ACC112 (cell line): ENCODE measurements at regions not wholly inside any gene's neighbourhood (a gene's known extent, or its start where the extent isn't known, plus 50 kb on each side); places are given as distances from the start of the nearest gene placed in this dataset.

ENCODE experiments used
- H2AFZ ChIP-seq: fragments of 200-600 bp; sonication (generic); one replicate; pipeline ENCODE4 v1.6.0; 2017; ENCODE audit warnings: antibody characterized with exemption, low read length; ENCODE audit not compliant: unreplicated experiment
- H3K27ac ChIP-seq: fragments of 200-600 bp; sonication (generic); 2 replicates; pipeline ENCODE4 v1.5.1; 2014; ENCODE audit warnings: low read depth, mild to moderate bottlenecking, antibody characterized with exemption, low read length, moderate library complexity
- H3K27me3 ChIP-seq: fragments of 200-600 bp; sonication (generic); 2 replicates; pipeline ENCODE4 v1.6.1; 2014; ENCODE audit warnings: mild to moderate bottlenecking, antibody characterized with exemption, low read length, moderate library complexity, mixed read lengths; ENCODE audit not compliant: insufficient read depth
- H3K36me3 ChIP-seq: fragments of 200-600 bp; sonication (generic); 2 replicates; pipeline ENCODE4 v1.6.1; 2016; ENCODE audit warnings: mild to moderate bottlenecking, antibody characterized with exemption, low read length, moderate library complexity, mixed read lengths; ENCODE audit not compliant: insufficient read depth
- H3K4me1 ChIP-seq: fragments of 200-600 bp; sonication (generic); one replicate; pipeline ENCODE4 v1.6.1; 2016; ENCODE audit warnings: low read length, mixed read lengths; ENCODE audit not compliant: insufficient read depth, unreplicated experiment, control insufficient read depth
- H3K4me3 ChIP-seq: fragments of 200-600 bp; sonication (generic); 2 replicates; pipeline ENCODE4 v1.5.1; 2014; ENCODE audit warnings: mild to moderate bottlenecking, low read depth, low read length
- H3K79me2 ChIP-seq: fragments of 200-600 bp; sonication (generic); one replicate; pipeline ENCODE4 v1.6.0; 2016; ENCODE audit warnings: low read length; ENCODE audit not compliant: control insufficient read depth, unreplicated experiment, insufficient read depth

DNA sequence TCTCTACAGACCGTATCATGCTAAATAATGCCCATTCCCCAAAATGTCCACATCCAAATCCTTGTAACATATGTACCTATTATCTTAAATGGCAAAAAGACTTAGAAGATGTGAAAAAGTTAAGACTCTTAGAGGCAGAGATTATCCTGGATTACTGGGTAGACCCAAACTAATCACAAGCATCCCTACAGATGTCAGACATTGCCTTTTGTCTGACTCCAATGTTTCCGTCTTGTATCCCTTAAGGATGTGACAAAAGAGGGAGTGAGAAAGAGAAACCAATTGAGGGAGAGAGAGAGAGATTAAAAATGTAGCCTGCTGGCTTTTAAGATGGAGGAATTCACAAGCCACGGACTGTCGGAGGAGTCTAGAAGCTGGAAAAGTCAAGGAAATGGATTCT, 401.9 kb upstream of the FSTL5 start:
- H3K4me1 ChIP-seq = no peaks in the 10 kb centered on the region
- no peak overlapping the region for H3K27ac ChIP-seq
- H3K4me3 ChIP-seq = no peak overlapping the region
- H2AFZ ChIP-seq = no peak overlapping the region
- H3K79me2 ChIP-seq = no peaks in the 10 kb centered on the region
- H3K36me3 ChIP-seq = no peaks in the 10 kb centered on the region
- H3K27me3 ChIP-seq = no peaks in the 10 kb centered on the region

GRCh38 chr4:162560073-162560472, 396.3 kb upstream of the FSTL5 start:
- H2AFZ ChIP-seq = no peak overlapping the region
- H3K4me1 ChIP-seq = no peaks in the 10 kb centered on the region

DNA sequence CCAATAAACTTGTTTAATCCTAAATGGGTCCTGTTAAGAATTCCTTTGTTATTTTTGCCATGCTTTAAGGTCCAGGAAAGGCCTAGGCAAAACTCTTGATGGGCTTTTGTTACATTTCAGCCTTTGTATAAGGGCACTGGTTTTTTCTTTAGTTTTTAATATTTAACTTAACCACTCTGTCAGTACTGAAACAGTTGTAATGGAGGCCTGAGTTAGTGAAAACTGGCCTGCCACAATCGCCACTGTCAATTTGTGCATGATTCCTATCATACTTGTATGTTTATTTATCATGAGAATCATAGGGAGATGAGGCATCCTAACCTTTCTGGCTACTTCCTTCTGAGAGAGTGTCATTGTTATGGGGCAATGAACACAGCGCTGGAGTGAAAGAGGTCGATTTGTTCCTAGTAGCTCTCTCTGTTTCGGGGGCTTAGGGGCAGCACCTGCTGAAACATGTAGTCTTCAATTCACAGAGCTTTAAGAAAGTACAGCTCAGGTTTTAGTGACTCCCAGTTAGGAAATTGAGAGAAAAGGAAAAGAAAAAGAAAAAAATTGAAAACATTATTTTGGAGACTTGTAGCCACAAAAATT, 393.8 kb upstream of the FSTL5 start:
- Histone ChIP-seq H3K79me2 (no peaks in the 10 kb centered on the region), H2AFZ (no peak overlapping the region), H3K27ac (no peak overlapping the region), H3K36me3 (no peaks in the 10 kb centered on the region), H3K4me1 (no peaks in the 10 kb centered on the region), H3K4me3 (no peak overlapping the region), H3K27me3 (no peaks in the 10 kb centered on the region)

More at GRCh38 chr4:162560073-162560472, 396.3 kb upstream of the FSTL5 start:
- Histone ChIP-seq H3K79me2 (no peaks in the 10 kb centered on the region), H3K4me3 (no peak overlapping the region), H3K36me3 (no peaks in the 10 kb centered on the region), H3K27ac (no peak overlapping the region), H3K27me3 (no peaks in the 10 kb centered on the region)

GRCh38 chr4:162535121-162535520, 371.3 kb upstream of the FSTL5 start:
- Histone ChIP-seq H3K27ac (no peak overlapping the region), H3K79me2 (no peaks in the 10 kb centered on the region), H3K4me1 (no peaks in the 10 kb centered on the region), H3K36me3 (no peaks in the 10 kb centered on the region), H3K4me3 (no peak overlapping the region), H2AFZ (no peak overlapping the region), H3K27me3 (no peaks in the 10 kb centered on the region)

- Histone ChIP-seq H2AFZ (no peak overlapping the region), H3K36me3 (no peaks in the 10 kb centered on the region), H3K4me3 (no peak overlapping the region), H3K27ac (no peak overlapping the region), H3K79me2 (no peaks in the 10 kb centered on the region), H3K4me1 (no peaks in the 10 kb centered on the region), H3K27me3 (no peaks in the 10 kb centered on the region)
Measured at GRCh38 chr4:162523171-162523570, 359.4 kb upstream of the FSTL5 start.

DNA sequence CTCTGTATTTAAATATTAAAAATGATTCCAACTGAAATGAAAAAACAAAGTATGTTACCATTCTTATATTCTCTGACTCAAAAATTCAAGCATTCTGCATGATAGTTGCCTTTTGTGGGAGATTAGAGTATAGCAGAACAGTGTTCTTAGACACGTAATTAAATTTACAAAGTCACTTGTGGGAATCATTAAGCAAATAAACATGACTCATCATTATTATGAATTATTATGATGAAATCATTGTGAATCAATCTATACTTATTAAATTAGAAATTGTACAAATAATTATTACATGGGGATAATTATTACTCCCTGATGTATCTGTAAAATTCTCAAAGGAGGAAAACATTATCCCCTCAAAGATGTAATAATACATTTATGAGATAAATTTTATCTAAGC, 358.9 kb upstream of the FSTL5 start:
- H3K27me3 ChIP-seq = no peaks in the 10 kb centered on the region
- H3K4me1 ChIP-seq = no peaks in the 10 kb centered on the region
- no peaks in the 10 kb centered on the region for H3K36me3 ChIP-seq
- H3K27ac ChIP-seq = no peak overlapping the region
- H2AFZ ChIP-seq = no peak overlapping the region
- no peaks in the 10 kb centered on the region for H3K79me2 ChIP-seq
- no peak overlapping the region for H3K4me3 ChIP-seq

DNA sequence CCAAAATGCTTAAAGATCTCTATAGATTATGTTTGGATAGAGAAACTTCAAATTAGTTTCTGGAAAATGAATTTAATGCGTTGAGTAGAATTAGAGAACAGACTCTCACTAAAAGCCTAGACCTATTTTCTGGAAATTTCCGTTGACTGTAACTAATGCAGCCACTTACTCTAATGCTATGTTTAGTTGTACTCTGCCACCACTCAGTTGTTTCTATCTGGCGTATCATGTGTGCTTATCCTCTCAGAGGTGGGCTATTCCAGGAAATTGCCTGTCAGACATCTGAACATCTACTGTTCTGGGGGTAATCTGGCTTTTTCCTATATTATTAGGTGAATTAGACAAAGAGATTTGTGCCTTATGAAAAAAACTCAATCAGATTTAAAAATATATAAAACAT, 347.1 kb upstream of the FSTL5 start:
- no peaks in the 10 kb centered on the region for H3K36me3 ChIP-seq
- H3K4me3 ChIP-seq = no peak overlapping the region

GRCh38 chr4:162510115-162510514, 346.3 kb upstream of the FSTL5 start:
- Histone ChIP-seq H3K27ac (no peak overlapping the region), H3K4me3 (no peak overlapping the region), H3K27me3 (no peaks in the 10 kb centered on the region), H3K36me3 (no peaks in the 10 kb centered on the region), H3K4me1 (no peaks in the 10 kb centered on the region), H2AFZ (no peak overlapping the region), H3K79me2 (no peaks in the 10 kb centered on the region)

More for the DNA sequence above, 347.1 kb upstream of the FSTL5 start:
- Histone ChIP-seq H3K4me1 (no peaks in the 10 kb centered on the region), H3K27ac (no peak overlapping the region), H3K79me2 (no peaks in the 10 kb centered on the region), H2AFZ (no peak overlapping the region), H3K27me3 (no peaks in the 10 kb centered on the region)

- Histone ChIP-seq H2AFZ (no peak overlapping the region), H3K27me3 (no peaks in the 10 kb centered on the region), H3K27ac (no peak overlapping the region), H3K79me2 (no peaks in the 10 kb centered on the region), H3K4me1 (no peaks in the 10 kb centered on the region), H3K4me3 (no peak overlapping the region), H3K36me3 (no peaks in the 10 kb centered on the region)
Measured at GRCh38 chr4:162509333-162509732, 345.5 kb upstream of the FSTL5 start.

DNA sequence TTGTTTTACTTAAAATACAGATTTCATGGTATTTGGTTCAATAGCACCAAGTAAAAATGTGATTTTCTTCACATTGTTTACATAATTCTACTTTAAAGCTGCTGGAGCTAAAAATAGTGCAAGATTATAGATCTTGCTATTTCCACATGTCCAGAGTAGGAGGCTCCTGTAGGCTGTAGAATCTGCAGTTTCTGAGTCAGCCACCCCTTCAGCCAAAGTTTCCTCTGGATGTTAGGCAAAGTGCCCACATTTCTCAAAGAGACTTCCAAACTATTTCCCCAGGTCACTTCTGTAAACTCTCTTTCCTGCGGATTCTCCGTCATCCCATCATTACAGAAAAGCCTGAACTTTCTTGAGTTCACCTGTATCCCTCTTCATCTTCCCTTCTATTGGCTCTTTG, 342.5 kb upstream of the FSTL5 start:
- Histone ChIP-seq H2AFZ (no peak overlapping the region), H3K36me3 (no peaks in the 10 kb centered on the region), H3K4me3 (no peak overlapping the region), H3K79me2 (no peaks in the 10 kb centered on the region), H3K4me1 (no peaks in the 10 kb centered on the region), H3K27me3 (no peaks in the 10 kb centered on the region), H3K27ac (no peak overlapping the region)

GRCh38 chr4:162503868-162504267, 340.1 kb upstream of the FSTL5 start:
- Histone ChIP-seq H3K4me1 (no peaks in the 10 kb centered on the region), H3K79me2 (no peaks in the 10 kb centered on the region), H3K27me3 (no peaks in the 10 kb centered on the region), H2AFZ (no peak overlapping the region), H3K36me3 (no peaks in the 10 kb centered on the region), H3K4me3 (no peak overlapping the region), H3K27ac (no peak overlapping the region)
